Suppressor macrophage treated with lipopolysaccharide for 1 hour (primary cell): ENCODE measurements at regions not wholly inside any gene's neighbourhood (a gene's known extent, or its start where the extent isn't known, plus 50 kb on each side); places are given as distances from the start of the nearest gene placed in this dataset.
A peak's percentile ranks its signal among the peaks of the same experiment; 100 is the strongest.

Experiments used
- DNase-seq, 3 donors: peaks; one replicate each; pipeline ENCODE4 v3.0.0-alpha.2; 2020 to 2022

DNA sequence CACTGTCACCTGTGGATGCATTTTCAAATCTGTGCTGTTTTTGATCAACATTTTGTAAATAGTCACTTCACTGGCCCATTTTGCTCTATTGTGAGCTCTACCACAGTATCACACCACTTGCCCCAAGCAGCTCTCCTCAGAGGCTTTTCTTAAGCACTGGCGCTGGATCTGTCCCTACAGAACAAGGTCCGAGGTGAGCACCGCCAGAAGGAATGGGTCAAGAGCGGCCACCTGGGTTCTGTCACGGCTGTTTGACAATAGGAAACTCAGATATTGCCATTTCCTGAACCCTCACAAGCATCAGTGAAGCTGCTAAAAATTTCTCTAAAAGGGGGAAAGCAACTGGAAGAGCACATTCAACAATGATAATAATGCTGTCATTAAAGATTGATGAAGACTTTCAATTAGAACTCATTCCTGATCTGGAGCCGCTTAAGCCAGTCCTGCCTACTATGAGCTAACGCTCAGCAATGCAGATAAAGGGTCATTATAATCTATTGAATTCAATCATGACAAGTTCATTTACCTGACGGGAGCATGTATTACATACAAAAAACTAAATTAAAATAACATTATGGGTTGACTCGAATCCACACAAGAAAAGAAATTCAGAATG lies 514.0 kb downstream of the GALR1 start:
- no peak for DNase-seq

DNA sequence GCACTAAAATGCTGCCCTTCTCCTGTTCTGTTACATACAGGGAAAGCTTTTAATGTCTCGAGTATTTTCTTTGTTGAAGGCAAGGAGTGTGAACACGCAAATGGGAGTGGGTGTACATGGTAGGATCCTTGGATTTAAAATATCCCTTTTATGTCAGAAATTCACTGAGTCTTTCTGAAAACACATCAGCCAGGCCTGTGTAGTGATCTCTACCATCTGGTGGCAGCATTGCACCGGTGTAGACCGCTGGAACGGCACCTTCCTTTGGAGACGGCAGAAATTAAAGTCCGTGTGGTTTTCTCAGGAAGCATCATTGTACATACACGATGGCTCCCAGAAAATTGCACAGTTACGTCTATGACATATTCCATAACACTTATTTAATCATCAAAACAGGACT lies 515.8 kb downstream of the GALR1 start:
- DNase-seq, result peak in 2 of 3 donors; percentile 11 to 20

DNA sequence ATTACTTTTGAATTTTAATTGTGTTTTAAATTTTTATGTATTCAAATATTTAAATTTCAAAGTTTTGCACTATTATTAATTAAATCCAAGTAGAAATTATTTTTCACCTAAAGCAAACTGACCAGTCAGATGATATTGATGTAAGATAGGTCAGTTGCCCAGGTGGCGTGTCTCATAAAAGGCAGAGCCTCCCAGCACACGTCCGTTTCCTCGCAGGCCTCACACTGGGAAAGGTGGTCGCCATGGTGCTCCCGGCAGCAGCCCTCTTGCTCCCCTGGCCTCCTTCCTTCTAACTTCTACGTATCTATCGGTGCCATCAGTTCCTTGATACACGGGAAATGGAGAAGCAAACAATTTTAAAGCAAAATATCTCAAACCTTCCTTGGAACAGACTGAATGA lies 516.8 kb downstream of the GALR1 start:
- DNase-seq, result no peak

DNA sequence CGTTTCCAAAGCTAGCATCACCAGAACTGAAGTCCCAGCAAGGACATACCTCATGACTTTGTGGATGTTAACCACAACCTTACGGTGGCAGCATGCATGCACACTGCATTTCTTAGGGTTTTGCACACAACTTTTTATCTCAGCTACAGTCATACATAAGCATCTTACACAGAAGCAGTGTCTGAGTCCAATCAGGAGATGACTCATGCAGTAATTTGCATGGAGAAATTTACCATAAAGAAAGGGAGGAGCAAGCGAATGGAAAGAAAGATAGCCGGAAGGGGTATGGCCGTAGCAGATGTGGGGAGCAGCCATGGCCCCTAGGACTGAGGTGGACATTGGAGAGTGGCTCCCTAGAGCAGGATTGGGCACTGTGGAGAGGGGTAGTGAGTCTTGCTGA lies 522.5 kb downstream of the GALR1 start:
- DNase-seq, result no peak

DNA sequence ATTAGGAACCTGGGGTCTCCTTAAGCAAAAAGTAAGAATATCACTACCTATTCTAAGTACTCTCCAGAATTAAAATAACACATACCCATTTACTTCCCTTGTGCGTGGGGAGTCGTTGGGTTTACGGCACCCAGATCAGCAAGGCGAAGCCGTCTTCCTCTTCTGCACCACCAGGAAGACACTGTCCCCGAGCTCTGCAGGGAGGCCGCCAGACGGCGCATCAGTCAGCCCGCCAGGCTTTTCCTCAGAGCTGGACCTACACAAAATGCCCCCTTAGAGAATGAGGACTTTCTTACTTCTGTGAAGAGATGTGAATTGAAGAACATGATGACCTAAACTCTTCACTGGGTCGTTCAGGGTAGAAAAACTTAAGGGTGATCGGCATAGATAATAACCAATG lies 526.5 kb downstream of the GALR1 start:
- no peak for DNase-seq

DNA sequence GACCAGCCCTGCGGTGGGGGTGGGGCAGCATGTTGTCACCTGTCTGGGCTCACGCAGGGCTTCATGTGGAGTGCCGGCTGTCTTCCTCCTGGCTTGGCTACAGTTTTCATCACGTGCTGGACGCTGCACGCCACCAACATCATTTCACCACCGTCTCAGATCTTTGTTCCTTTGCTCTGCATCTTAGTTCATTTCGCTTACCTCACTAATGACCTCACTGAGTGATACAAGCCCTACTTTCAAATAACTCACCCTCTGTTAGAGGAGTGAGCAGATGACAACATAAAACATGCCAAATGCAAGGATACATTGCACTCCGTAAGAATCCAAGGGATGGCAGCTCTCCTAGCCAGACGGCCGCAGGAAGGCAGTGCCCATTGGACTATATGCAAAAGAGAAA lies 527.5 kb downstream of the GALR1 start:
- no peak for DNase-seq

DNA sequence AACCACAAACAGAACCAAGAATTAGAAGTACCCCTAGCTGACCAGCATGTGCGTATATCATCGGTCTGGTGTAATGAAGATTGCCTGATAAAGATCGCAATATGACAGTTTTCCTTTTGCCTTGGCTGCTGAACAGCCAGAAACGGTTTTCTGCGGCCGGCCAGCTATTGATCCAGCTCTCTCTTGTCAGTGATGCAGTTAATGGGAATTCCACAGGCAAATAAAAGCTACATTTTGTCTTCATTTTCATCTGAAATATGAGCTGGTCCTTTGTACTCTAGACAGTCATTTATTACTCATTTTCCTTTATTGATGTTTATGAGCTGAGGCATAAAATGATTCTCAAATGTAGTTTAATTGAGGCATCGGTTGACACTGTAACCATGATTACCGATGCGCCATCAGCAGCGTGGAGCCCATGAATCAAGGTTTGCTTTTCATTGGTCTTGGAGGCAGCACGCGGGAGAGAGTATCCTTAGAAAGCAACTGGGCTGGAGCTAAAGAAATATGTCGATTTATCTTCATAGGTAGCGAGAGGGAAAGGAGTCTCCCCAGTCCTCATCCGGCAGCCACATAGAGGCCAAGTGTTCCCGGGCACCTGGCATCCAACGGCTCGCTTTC lies 535.2 kb downstream of the GALR1 start:
- DNase-seq, result no peak

DNA sequence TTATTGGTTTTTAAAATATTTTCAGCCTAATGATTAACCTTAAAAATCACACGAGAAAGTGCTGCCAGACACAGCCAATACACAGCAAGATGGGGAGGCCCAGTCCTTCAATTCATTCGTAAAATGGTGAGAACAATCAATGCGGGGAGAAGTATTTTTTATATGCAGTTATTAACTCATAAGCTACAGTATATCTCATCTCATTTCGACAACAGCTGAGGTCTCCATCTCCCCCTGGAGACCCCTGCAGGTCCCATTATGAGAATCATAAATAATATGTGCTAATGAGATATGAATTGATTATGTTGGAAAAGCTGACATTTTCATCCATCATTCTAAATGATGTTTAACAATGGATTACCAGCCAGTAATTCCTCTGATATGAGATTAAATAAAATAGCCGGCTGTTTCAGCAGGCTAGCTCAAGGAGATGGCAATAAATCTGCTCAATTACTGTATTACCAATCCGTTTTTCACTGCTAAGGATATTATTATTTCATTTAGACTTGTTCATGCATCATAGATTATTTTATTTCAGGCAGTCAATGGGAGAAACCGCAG lies 535.8 kb downstream of the GALR1 start:
- no peak for DNase-seq

DNA sequence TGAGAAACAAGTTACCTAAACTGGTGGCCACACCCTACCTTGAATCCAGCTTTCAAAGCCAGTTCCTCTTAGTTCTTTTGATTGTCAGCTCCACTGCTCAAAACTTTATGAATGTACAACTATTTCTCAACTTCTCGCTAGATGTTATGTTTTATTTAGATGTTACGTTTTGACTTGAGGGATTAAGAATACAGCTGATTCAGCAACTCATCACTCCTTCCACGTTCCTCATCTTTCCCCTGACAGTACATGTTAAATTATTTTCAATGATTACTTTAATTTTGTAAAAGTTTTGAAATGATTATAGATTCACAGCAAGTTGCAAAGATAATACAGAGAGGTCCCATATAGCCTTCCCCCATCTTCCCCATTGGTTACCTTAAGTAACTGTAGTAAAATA lies 553.4 kb downstream of the GALR1 start:
- DNase-seq, result no peak

DNA sequence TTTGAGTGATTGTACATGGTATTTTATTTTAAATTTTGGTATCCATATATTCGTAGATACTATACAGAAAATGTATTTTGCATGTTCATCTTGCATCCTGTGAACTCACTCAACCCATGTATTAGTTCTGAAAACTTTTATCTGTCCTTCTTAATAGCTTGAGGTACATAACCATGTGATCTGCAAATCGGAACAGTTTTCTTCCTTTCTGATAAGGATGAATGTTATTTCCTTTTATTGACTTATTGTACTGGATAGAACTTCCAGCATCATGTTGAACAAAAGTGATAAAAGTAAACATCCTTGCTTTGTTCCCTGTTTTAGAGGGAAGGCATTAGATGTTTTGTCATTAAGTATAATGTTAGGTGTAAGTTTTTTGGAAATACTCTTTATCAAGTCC lies 554.7 kb downstream of the GALR1 start:
- no peak for DNase-seq

DNA sequence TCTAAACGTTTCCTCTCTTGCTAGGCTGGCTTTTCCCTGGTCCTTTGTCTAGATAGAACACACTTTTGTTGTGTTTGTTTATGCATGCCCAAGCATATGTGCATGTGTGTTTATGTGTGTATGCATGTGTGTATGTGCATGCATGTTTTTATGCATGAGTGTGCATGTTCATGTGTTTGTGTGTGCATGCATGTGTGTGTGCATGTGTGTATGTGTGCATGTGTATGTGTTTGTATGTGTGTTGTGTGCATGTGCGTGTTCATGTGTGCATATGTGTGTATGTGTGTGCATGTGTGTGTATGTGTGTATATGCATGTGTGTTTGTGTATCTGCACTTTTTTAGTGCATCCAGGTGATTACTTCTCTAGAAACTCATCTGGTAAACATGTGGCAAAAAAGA lies 558.0 kb downstream of the GALR1 start:
- no peak for DNase-seq

DNA sequence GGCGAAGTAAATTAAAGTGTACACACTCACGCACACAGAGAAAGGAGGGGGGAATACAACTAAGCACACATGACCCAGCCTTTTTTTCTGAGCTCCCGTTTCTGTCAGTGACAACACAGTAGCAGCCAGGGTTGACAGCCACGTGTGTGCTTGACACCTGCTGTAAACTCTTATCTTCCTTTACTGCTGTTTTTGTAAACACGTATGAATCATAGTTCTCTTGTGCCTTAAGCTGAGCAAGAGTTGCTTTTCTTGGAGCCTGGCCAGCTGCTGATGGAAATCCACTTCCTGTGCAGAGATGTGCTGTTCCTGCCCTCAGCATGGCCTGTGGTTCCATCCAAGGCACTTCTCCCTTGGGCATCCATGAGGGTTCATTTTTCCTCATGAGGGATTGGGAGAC lies 561.9 kb downstream of the GALR1 start:
- DNase-seq, result no peak

DNA sequence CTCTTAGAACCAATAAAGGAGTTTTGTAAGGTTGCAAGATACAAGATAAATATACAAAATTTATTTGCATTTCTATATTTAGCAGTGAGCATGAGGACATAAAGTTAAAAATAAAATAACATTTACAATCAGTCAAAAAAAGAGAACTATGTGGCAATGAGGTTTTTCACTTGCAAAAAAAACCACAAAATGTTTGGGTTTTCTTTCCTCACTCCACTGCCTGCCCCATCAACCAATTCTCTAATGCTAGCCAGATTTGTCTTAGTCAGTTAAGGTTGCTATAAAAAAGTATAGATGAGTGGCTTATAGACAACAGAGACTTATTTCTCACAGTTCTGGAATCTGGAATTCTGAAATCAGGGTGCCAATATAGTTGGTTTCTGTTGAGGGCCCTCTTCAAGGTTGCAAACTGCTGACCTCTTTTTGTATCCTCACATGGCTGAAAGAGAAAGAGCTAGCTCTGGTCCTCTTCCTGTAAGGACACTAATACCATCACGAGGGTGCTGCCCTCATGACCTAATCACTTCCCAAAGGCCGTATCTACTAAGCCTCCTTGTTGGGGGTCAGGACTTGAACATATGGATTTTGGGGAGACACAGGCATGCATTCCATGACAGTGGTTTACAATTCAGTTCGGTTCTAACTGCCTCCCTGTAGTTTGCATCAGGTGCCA lies 566.2 kb downstream of the GALR1 start:
- DNase-seq, result no peak

DNA sequence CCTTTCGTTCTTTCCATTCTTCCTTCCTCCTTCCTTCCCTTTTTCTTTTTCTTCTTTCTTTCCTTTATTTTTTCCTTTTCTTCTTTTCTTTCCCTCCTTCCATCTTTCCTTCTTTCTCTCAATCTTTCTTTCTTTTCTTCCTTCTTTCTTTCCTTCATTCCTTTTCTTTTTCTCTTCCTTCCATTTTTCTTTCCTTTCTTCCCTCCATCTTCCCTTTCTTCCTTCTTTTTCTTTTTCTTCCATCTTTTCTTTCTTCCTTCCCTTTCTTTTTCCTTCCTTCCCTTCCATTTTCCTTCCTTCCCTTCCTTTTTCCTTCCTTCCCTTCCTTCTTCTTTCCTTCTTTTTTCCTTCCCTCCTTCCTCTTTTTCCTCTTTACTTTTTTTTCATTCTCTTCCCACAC lies 568.7 kb downstream of the GALR1 start:
- no peak for DNase-seq

DNA sequence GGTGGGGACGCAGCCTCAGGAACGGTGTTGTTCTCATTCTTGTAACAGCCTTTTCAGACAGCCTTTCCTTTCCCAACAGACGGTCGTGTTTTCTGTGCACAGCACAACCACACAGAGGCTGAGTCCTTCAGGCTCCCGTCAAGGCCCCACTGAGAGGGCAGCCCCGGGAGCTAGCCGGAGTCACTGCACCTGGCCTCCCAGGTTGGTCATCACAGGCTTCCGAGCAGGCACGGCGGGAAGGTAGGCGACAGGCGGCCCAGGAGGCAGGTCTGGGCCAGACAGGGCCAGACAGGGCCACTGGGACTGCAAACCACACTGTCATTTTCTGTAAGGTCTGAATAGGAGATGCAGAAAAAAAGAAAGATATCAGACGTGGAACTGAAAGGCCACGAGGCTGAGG lies 570.8 kb downstream of the GALR1 start:
- no peak for DNase-seq

DNA sequence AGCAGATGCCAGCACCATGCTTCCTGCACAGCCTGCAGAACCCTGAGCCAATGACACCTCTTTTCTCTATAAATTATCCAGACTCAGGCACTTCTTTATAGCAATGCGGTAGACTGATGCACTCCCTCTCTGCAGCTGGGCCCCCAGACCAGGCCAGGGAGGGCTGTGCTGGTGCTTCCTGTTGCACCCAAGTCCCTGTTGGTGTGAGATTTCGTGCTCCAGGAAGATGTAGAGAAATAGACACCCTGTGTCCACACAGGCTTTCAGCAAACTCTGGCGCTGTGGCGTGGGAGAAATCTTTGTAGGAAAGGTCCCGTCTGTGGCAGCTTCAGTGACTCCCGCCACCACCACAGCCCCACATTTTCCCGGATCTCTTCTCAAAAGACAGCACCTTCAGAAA lies 572.2 kb downstream of the GALR1 start:
- DNase-seq, result no peak

DNA sequence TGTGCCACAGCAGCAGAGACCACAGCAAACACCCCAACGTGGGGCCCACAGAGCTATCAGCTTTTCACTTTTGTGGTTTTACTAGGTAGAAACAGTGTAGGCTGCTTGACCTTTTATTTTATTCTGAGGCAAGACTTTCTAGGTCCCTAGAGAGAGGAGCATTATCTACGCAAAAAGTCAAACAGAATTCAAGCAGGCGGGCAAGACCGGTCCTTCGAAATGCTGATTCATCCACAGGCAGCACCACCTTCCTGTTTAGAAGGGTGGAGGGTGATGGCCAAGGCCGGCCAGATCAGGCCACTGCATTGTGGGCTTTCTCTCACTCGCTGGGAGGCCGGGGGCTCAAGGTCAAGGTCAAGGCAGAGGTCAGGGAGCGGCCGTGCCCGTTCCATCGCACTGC lies 573.0 kb downstream of the GALR1 start:
- DNase-seq, result no peak

DNA sequence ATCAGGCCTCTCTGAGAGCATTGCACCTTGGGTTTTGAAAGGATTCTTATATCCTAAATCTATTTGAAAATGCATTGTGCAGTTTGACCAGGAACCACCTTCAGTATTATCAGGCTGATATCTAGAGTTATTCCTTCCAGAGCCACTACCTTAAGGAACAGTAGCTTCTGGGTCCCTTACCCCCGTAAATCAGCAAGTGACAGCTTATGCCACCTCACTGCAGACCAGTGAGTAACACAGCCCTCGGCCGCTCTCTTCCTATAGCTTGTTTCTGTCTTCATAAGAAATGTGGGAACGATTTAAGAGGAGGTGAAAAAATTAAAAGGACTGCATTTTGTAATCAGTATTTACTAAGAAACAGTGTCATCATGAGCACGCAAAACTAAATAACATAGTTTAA lies 584.2 kb downstream of the GALR1 start:
- DNase-seq, result peak in 1 of 3 donors; percentile 6

DNA sequence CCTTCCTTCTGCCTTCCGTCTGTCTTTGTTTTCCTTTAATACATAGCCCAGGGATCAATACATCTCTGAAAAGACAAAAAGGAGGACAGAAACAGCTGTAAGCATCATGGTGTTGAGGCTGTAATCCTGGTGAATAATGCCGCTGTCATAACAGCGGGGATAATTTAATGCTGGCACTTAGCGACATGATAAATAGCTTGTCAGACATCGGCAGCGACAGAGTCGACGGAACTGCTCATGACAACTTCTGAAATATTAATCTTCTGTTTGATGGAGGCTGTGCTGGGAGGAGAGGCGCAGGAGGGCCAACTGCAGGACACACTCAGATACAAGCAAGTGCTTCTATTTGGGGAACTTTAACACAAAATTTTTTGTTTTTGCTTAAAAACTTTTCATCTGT lies 602.2 kb downstream of the GALR1 start:
- DNase-seq, result no peak

DNA sequence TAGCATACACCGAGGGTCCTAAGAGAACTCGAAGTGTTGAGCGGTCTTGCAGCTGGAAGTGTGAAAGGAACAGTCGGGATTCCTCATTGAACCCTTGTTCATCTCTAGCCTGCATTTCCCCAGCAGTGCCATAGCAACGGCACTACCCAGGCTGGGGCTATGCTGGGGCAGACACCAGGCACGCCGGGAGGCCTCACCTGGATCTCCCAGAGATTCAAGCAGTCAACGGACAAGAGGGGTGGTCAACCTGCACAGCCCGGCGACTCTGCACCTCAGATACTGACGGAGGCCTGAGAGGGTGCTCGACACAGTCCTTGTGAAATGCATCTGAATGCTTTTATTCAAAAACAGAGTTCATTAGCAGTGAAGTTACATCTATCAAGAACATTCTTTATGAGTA lies 604.2 kb downstream of the GALR1 start:
- DNase-seq, result peak in 1 of 3 donors; percentile 10

DNA sequence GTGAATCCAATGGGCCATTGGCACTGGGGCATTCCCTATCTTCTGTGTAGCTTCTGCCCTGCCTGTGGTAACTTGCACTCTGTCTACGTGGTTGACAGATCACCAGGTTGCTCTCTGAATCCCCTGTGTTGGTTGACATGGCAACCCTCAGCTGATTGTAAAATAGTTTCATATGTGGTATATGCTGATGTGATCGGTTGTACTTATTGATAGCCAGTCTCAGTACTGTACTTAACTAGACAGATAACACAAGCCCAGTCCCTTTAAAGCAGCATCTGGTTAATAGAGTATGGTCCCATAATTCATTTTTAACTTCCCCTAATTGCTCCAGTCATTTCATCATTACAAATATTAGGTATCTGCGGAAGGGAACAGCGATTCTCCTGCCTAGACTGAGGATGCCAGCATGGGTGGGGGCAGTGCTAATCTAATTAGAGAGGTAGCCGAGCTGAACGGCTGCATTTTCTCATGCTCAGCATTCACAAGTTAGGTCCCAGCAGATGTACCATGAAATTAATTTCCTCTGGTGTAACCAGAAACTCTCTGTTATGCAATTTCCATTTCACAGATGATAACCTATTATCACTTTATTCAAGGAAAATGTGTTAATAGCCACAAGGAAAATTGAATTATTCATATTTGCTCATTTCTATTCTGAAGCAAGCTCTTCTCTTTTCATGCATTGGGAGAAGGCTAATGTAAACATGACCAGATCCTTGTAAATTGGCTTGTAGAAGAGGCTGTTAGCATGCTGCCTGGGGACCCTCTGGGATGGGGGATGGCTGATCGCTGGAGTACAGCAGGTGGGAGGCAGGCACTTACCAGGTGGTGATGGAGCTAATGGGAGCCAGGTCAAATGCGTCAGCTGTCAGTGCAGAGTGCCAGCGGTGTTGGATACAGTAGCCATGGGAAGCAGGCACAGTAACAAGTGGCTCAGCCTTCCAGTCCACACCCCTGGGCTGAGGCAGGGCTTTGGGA lies 608.3 kb downstream of the GALR1 start:
- no peak for DNase-seq

DNA sequence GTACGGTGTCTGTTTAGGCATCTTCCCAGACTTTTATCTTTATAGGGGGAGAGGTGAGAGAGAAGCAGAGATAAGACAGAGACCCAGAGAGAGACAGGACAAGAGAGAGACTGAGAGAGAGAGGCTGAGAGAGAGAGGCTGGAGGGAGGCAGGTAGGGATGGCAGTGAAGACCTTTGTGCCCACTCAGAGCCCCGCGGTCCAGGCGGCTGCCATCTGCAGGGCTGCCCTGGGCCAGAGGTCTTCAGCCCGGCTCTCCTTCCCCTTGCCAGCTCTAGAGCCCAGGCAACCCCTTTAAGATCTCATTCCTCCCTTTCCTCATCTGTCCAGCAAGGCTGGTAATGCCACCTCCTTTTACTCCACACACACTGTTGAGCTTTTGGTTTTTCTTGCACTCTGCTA lies 610.0 kb downstream of the GALR1 start:
- DNase-seq, result no peak
